ENCODE measurements at regions not wholly inside any gene's neighbourhood (a gene's known extent, or its start where the extent isn't known, plus 50 kb on each side); places are given as distances from the start of the nearest gene placed in this dataset.

- Mint-ChIP-seq H3K4me3 (no peak overlapping the region), H3K27ac (no peak overlapping the region), H3K9me3 (peaks cover 8% of the 10 kb centered on the region), H3K36me3 (ENCODE audit: low read depth) (peaks cover 22% of the 10 kb centered on the region), H3K4me1 (ENCODE audit: low read depth) (no peaks in the 10 kb centered on the region), H3K27me3 (ENCODE audit: low read depth) (no peaks in the 10 kb centered on the region)
- CTCF ChIA-PET, result no interaction called here
- intact Hi-C loops (cut with micrococcal nuclease), result no loop called here
- DNase-seq, result no peak
These were observed 59.7 kb upstream of the ZDHHC15 start for GRCh38 chrX:75582511-75582910.
